NCI-H526 (cell line): ENCODE measurements at regions not wholly inside any gene's neighbourhood (a gene's known extent, or its start where the extent isn't known, plus 50 kb on each side); places are given as distances from the start of the nearest gene placed in this dataset.
A peak's percentile ranks its signal among the peaks of the same experiment; 100 is the strongest.
"Not testable (repeated sequence)": the region's sequence is repeated elsewhere in the genome, so short reads cannot be mapped to it uniquely, and the experiment has no call there.

Experiments used
- DNase-seq, 2 experiments: peaks; one replicate each; lab custom pipeline; 2025; lab: John Stamatoyannopoulos, UW

GRCh38 chr2:57437077-57437476, 609.5 kb upstream of the VRK2 start:
- no peak for DNase-seq

GRCh38 chr2:57440437-57440836, 606.2 kb upstream of the VRK2 start:
- no peak for DNase-seq

GRCh38 chr2:57443086-57443485, 603.5 kb upstream of the VRK2 start:
- no peak for DNase-seq

- no peak for DNase-seq
These were observed 602.6 kb upstream of the VRK2 start for GRCh38 chr2:57443973-57444521.

GRCh38 chr2:57444752-57445430, 601.7 kb upstream of the VRK2 start:
- DNase-seq: no peak

- no peak for DNase-seq
These were observed 597.8 kb upstream of the VRK2 start for GRCh38 chr2:57448816-57449215.

GRCh38 chr2:57450170-57450569, 596.4 kb upstream of the VRK2 start:
- no peak for DNase-seq

GRCh38 chr2:57452634-57453033, 594.0 kb upstream of the VRK2 start:
- DNase-seq: no peak

GRCh38 chr2:57453945-57454344, 592.7 kb upstream of the VRK2 start:
- no peak for DNase-seq

GRCh38 chr2:57460396-57461276, 586.0 kb upstream of the VRK2 start:
- no peak for DNase-seq

GRCh38 chr2:57461624-57462023, 585.0 kb upstream of the VRK2 start:
- no peak for DNase-seq

GRCh38 chr2:57465067-57465466, 581.5 kb upstream of the VRK2 start:
- DNase-seq: no peak

GRCh38 chr2:57465967-57466366, 580.6 kb upstream of the VRK2 start:
- DNase-seq: no peak

GRCh38 chr2:57475391-57475790, 571.2 kb upstream of the VRK2 start:
- no peak for DNase-seq

GRCh38 chr2:57479981-57480380, 566.6 kb upstream of the VRK2 start:
- no peak for DNase-seq

- no peak for DNase-seq
These were observed 558.5 kb upstream of the VRK2 start for GRCh38 chr2:57488061-57488460.

GRCh38 chr2:57490741-57491140, 555.9 kb upstream of the VRK2 start:
- DNase-seq: no peak

- no peak for DNase-seq
These were observed 555.4 kb upstream of the VRK2 start for GRCh38 chr2:57491213-57491612.

GRCh38 chr2:57493966-57494365, 552.6 kb upstream of the VRK2 start:
- not testable (repeated sequence) for DNase-seq

- DNase-seq: peak; percentile 20 to 79
These were observed 549.0 kb upstream of the VRK2 start for GRCh38 chr2:57497489-57498096.

GRCh38 chr2:57504787-57505186, 541.8 kb upstream of the VRK2 start:
- no peak for DNase-seq

- DNase-seq: no peak
These were observed 537.4 kb upstream of the VRK2 start for GRCh38 chr2:57509189-57509588.

- no peak for DNase-seq
These were observed 535.9 kb upstream of the VRK2 start for GRCh38 chr2:57510704-57511103.
